ENCODE measurements at regions not wholly inside any gene's neighbourhood (a gene's known extent, or its start where the extent isn't known, plus 50 kb on each side); places are given as distances from the start of the nearest gene placed in this dataset.

GRCh38 chr4:41363384-41363981, 106.8 kb downstream of the UCHL1 start:
- no peak for TF ChIP-seq CTCF (IDR thresholded peaks at IDR 0.05; ENCODE audit: extremely low read depth, missing control alignments)
- no peak for DNase-seq (ENCODE audit: low spot score)

GRCh38 chr4:41364876-41365275, 108.1 kb downstream of the UCHL1 start:
- DNase-seq (ENCODE audit: low spot score), result no peak
- no peak for TF ChIP-seq CTCF (IDR thresholded peaks at IDR 0.05; ENCODE audit: extremely low read depth, missing control alignments)

DNA sequence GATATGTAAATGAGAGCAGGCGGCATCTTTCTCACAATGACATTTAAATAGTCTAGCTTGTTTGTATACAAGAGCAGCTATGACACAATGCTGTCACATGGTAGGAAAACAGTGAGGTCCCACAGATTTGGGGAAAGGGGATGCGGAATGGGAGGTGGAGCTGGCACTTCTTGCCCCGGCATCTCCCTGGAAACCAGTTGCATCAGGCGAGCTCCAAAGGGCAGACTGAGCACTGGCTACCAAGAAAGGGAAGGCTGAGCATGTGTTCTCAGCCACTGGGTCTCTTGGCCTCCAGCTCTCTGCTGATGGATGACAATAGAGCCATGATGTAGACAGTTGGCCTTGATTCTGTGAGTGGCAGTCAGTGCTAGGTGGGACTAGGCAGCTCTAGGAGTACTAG, 109.0 kb downstream of the UCHL1 start:
- no peak for DNase-seq (ENCODE audit: low spot score)
- no peak for TF ChIP-seq CTCF (IDR thresholded peaks at IDR 0.05; ENCODE audit: extremely low read depth, missing control alignments)

GRCh38 chr4:41366911-41367517, 110.3 kb downstream of the UCHL1 start:
- no peak for TF ChIP-seq CTCF (IDR thresholded peaks at IDR 0.05; ENCODE audit: extremely low read depth, missing control alignments)
- DNase-seq (ENCODE audit: low spot score), result no peak

DNA sequence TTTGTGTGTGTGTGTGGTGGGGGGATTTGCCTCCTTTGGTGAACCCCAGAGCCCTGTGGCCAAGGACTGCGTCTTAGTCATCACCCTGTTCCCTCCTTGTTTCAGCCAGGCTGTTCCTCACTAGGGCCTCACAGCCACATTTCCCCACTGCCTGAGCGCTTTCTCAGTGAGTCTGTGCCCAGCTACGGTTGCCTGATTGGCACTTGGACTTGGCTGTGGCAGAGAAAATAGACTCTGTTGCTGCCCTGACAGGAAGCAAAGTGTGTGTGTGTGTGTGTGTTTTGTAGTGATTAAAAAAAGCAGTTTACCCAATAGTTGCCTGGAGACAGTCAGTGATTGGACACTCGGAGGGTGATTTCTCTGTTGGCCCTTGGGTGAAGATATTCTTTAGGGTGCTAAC, 113.0 kb downstream of the UCHL1 start:
- DNase-seq (ENCODE audit: low spot score), result no peak
- no peak for TF ChIP-seq CTCF (IDR thresholded peaks at IDR 0.05; ENCODE audit: extremely low read depth, missing control alignments)

GRCh38 chr4:41373221-41373620, 116.5 kb downstream of the UCHL1 start:
- TF ChIP-seq CTCF (IDR thresholded peaks at IDR 0.05; ENCODE audit: extremely low read depth, missing control alignments), result no peak

DNA sequence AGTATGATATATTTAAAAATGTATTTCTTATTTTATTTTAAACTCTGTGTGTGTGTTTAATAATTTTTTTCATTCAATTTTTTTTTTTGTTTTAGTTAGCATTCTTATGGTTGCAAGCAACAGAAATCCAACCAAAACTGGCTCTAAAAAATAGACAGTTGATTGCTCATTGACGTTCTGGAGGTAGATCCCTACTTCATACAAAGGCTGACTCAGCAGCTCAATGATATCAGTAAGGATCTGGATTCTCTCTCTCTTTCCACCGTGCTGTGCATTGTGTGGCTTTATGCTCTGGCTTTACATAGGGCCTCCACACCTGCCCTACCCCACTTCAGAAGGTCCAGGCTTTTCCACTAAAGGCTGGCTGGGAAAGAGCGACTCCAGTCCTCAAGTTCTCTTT, 117.8 kb downstream of the UCHL1 start:
- no peak for TF ChIP-seq CTCF (IDR thresholded peaks at IDR 0.05; ENCODE audit: extremely low read depth, missing control alignments)
- DNase-seq (ENCODE audit: low spot score), result no peak

More at GRCh38 chr4:41373221-41373620, 116.5 kb downstream of the UCHL1 start:
- DNase-seq (ENCODE audit: low spot score), result no peak

Measured in GM20000 (cell line).